ENCODE measurements at regions not wholly inside any gene's neighbourhood (a gene's known extent, or its start where the extent isn't known, plus 50 kb on each side); places are given as distances from the start of the nearest gene placed in this dataset.

GRCh38 chr6:22035690-22036089, 261.1 kb downstream of the PRL start:
- Histone ChIP-seq H3K4me1 (ENCODE audit: control insufficient read depth, insufficient read depth, low read length) (peaks cover 15% of the 10 kb centered on the region), H3K27ac (ENCODE audit: low read depth, low read length) (no peak overlapping the region), H3K9ac (ENCODE audit: extremely low read depth, low read length, poor library complexity, severe bottlenecking) (no peak overlapping the region), H3K36me3 (ENCODE audit: control insufficient read depth, insufficient read depth, low read length) (peaks cover 65% of the 10 kb centered on the region), H3K4me3 (ENCODE audit: low read length) (peak overlapping the region; percentile 53), H3K9me3 (ENCODE audit: control insufficient read depth, low read length) (peaks cover 35% of the 10 kb centered on the region), H3K27me3 (ENCODE audit: control insufficient read depth, insufficient read depth, low read length, poor library complexity, severe bottlenecking) (no peaks in the 10 kb centered on the region)
- 68 to 79% methylated on average over 3 of the region's 4 CpGs for WGBS, 2 experiments (ENCODE audit: insufficient coverage in 1 of 2, insufficient read length in 1 of 2)
- Mint-ChIP-seq H3K9me3 (peaks cover 18% of the 10 kb centered on the region), H3K27me3 (ENCODE audit: insufficient read depth) (no peaks in the 10 kb centered on the region), H3K36me3 (ENCODE audit: low read depth) (peaks cover 60% of the 10 kb centered on the region), H3K4me3 (peak overlapping the region; percentile 11), H3K4me1 (peaks cover 18% of the 10 kb centered on the region), H3K27ac (peak overlapping the region; percentile 69)
- TF ChIP-seq CTCF (conservative IDR thresholded peaks at IDR 0.05), result no peak
- DNase-seq, result no peak

- DNase-seq, result peak; percentile 86
- Mint-ChIP-seq H3K27ac (peak overlapping the region; percentile 69), H3K36me3 (ENCODE audit: low read depth) (peaks cover 63% of the 10 kb centered on the region), H3K9me3 (peaks cover 21% of the 10 kb centered on the region), H3K4me1 (peaks cover 18% of the 10 kb centered on the region), H3K4me3 (peak overlapping the region; percentile 11), H3K27me3 (ENCODE audit: insufficient read depth) (no peaks in the 10 kb centered on the region)
- TF ChIP-seq CTCF (conservative IDR thresholded peaks at IDR 0.05), result no peak
- peak overlapping the region; percentile 53 for H3K4me3 ChIP-seq (ENCODE audit: low read length)
- H3K9me3 ChIP-seq (ENCODE audit: control insufficient read depth, low read length), result peaks cover 40% of the 10 kb centered on the region
- peaks cover 15% of the 10 kb centered on the region for H3K4me1 ChIP-seq (ENCODE audit: control insufficient read depth, insufficient read depth, low read length)
- H3K9ac ChIP-seq (ENCODE audit: extremely low read depth, low read length, poor library complexity, severe bottlenecking), result no peak overlapping the region
- no peak overlapping the region for H3K27ac ChIP-seq (ENCODE audit: low read depth, low read length)
- peaks cover 62% of the 10 kb centered on the region for H3K36me3 ChIP-seq (ENCODE audit: control insufficient read depth, insufficient read depth, low read length)
- no peaks in the 10 kb centered on the region for H3K27me3 ChIP-seq (ENCODE audit: control insufficient read depth, insufficient read depth, low read length, poor library complexity, severe bottlenecking)
- WGBS, 2 experiments (ENCODE audit: insufficient coverage in 1 of 2, insufficient read length in 1 of 2), result 47 to 61% methylated on average over 3 to 7 of the region's 7 CpGs
Observed at GRCh38 chr6:22036275-22036674, 260.6 kb downstream of the PRL start.

- Histone ChIP-seq H3K4me1 (ENCODE audit: control insufficient read depth, insufficient read depth, low read length) (peaks cover 15% of the 10 kb centered on the region), H3K36me3 (ENCODE audit: control insufficient read depth, insufficient read depth, low read length) (peaks cover 58% of the 10 kb centered on the region), H3K27ac (ENCODE audit: low read depth, low read length) (no peak overlapping the region), H3K4me3 (ENCODE audit: low read length) (no peak overlapping the region), H3K27me3 (ENCODE audit: control insufficient read depth, insufficient read depth, low read length, poor library complexity, severe bottlenecking) (no peaks in the 10 kb centered on the region), H3K9ac (ENCODE audit: extremely low read depth, low read length, poor library complexity, severe bottlenecking) (no peak overlapping the region), H3K9me3 (ENCODE audit: control insufficient read depth, low read length) (peaks cover 40% of the 10 kb centered on the region)
- Mint-ChIP-seq H3K27ac (peak overlapping the region; percentile 69), H3K4me1 (peaks cover 18% of the 10 kb centered on the region), H3K36me3 (ENCODE audit: low read depth) (peaks cover 60% of the 10 kb centered on the region), H3K27me3 (ENCODE audit: insufficient read depth) (no peaks in the 10 kb centered on the region), H3K4me3 (no peak overlapping the region), H3K9me3 (peaks cover 21% of the 10 kb centered on the region)
- no peak for DNase-seq
- WGBS, 2 experiments (ENCODE audit: insufficient coverage in 1 of 2, insufficient read length in 1 of 2), result 63 to 70% methylated on average over 2 of the region's 3 CpGs
- no peak for TF ChIP-seq CTCF (conservative IDR thresholded peaks at IDR 0.05)
Observed at GRCh38 chr6:22036699-22037098, 260.1 kb downstream of the PRL start.

All from endodermal cell (in vitro differentiated cells).